HEK293 (cell line): ENCODE measurements at regions not wholly inside any gene's neighbourhood (a gene's known extent, or its start where the extent isn't known, plus 50 kb on each side); places are given as distances from the start of the nearest gene placed in this dataset.

Source experiments
- CTCF ChIA-PET: fragments of 350-600 bp; formaldehyde crosslinking; extraction: SDS; loops from one replicate; lab custom pipeline; 2021; ENCODE audit warnings: antibody characterized with exemption; lab: Yijun Ruan, JAX
- POLR2A ChIA-PET: fragments of 300-600 bp; formaldehyde crosslinking; extraction: SDS; loops from one replicate; lab custom pipeline; 2020; ENCODE audit warnings: antibody characterized with exemption, inconsistent platforms; lab: Yijun Ruan, JAX
- H3K27ac ChIP-seq: fragments of 200-500 bp; sonication (Bioruptor generic); 2 replicates; pipeline ENCODE4 v1.5.1; 2014; ENCODE audit warnings: low read depth, low read length, control low read depth, inconsistent platforms; ENCODE audit errors: extremely low read depth
- H3K36me3 ChIP-seq, 2 experiments: fragments of 200-500 bp in 1 of 2; sonication (Bioruptor generic) in 1 of 2; 1 replicate in 1 of 2; 2 replicates in 1 of 2; pipeline ENCODE4 v1.5.1; 2014 to 2017; ENCODE audit warnings: inconsistent platforms in 2 of 2, low read length in 2 of 2; ENCODE audit not compliant: control insufficient read depth in 2 of 2, insufficient read depth in 1 of 2
- H3K4me1 ChIP-seq: fragments of 200-500 bp; sonication (Bioruptor generic); 2 replicates; pipeline ENCODE4 v1.5.1; 2014; ENCODE audit warnings: mild to moderate bottlenecking, low read length, inconsistent platforms; ENCODE audit not compliant: control insufficient read depth, insufficient read depth
- H3K4me3 ChIP-seq: 2 replicates; pipeline ENCODE4 v1.5.1; 2011; ENCODE audit warnings: low read depth, mild to moderate bottlenecking, control low read depth, low read length, moderate library complexity
- H3K9me3 ChIP-seq: fragments of 200-500 bp; sonication (Bioruptor generic); 2 replicates; pipeline ENCODE4 v1.5.1; 2014; ENCODE audit warnings: low read depth, low read length, inconsistent platforms; ENCODE audit not compliant: control insufficient read depth, insufficient read depth
- BCL11B ChIP-seq: fragments of 450-650 bp; formaldehyde crosslinking; IDR thresholded peaks from 2 replicates; pipeline ENCODE4 v1.5.1; 2016; ENCODE audit warnings: low read depth, missing biosample characterization, missing genetic modification characterization
- GFI1B ChIP-seq: fragments of 450-650 bp; formaldehyde crosslinking; IDR thresholded peaks from 2 replicates; pipeline ENCODE4 v1.5.1; 2016; ENCODE audit warnings: missing biosample characterization, missing genetic modification characterization
- GLI2 ChIP-seq: fragments of 450-650 bp; formaldehyde crosslinking; IDR thresholded peaks from 2 replicates; pipeline ENCODE4; 2017; ENCODE audit warnings: missing biosample characterization, missing genetic modification characterization, low read depth, borderline replicate concordance
- HOXC10 ChIP-seq: sonication (generic); formaldehyde crosslinking; IDR thresholded peaks from 2 replicates; pipeline ENCODE4 v1.8.1; 2023; ENCODE audit warnings: mild to moderate bottlenecking, missing genetic modification reagents
- INSM2 ChIP-seq: fragments of 450-650 bp; formaldehyde crosslinking; IDR thresholded peaks from 2 replicates; pipeline ENCODE4 v1.5.1; 2016; ENCODE audit warnings: missing biosample characterization, missing genetic modification characterization
- SALL2 ChIP-seq: fragments of 450-650 bp; formaldehyde crosslinking; IDR thresholded peaks from 2 replicates; pipeline ENCODE4 v1.5.0; 2017; ENCODE audit warnings: missing biosample characterization, mild to moderate bottlenecking, missing genetic modification characterization, borderline replicate concordance
- SP3 ChIP-seq: fragments of 450-650 bp; formaldehyde crosslinking; IDR thresholded peaks from 2 replicates; pipeline ENCODE4 v1.5.1; 2016; ENCODE audit warnings: missing biosample characterization, missing genetic modification characterization
- TCF7L2 ChIP-seq: IDR thresholded peaks from 2 replicates; pipeline ENCODE4 v1.6.1; 2011; ENCODE audit warnings: low read depth, mild to moderate bottlenecking, inconsistent platforms, low read length, moderate library complexity, borderline replicate concordance
- YY2 ChIP-seq: fragments of 450-650 bp; formaldehyde crosslinking; IDR thresholded peaks from 2 replicates; pipeline ENCODE4 v1.5.1; 2016; ENCODE audit warnings: missing biosample characterization, missing genetic modification characterization
- ZBTB44 ChIP-seq: fragments of 450-650 bp; IDR thresholded peaks from 2 replicates; pipeline ENCODE4 v1.5.1; 2018; ENCODE audit warnings: missing biosample characterization, mild to moderate bottlenecking, missing genetic modification characterization
- ZFP3 ChIP-seq: fragments of 450-650 bp; formaldehyde crosslinking; IDR thresholded peaks from 2 replicates; pipeline ENCODE4 v1.5.1; 2016; ENCODE audit warnings: low read depth, missing biosample characterization, missing genetic modification characterization
- ZNF10 ChIP-seq: fragments of 450-650 bp; formaldehyde crosslinking; IDR thresholded peaks from 2 replicates; pipeline ENCODE4 v1.5.1; 2017; ENCODE audit warnings: missing biosample characterization, missing genetic modification characterization
- ZNF133 ChIP-seq: fragments of 450-650 bp; formaldehyde crosslinking; IDR thresholded peaks from 2 replicates; pipeline ENCODE4 v1.5.1; 2016; ENCODE audit warnings: missing biosample characterization, missing genetic modification characterization
- ZNF2 ChIP-seq: fragments of 450-650 bp; formaldehyde crosslinking; IDR thresholded peaks from 2 replicates; pipeline ENCODE4 v1.5.1; 2016; ENCODE audit warnings: missing biosample characterization, missing genetic modification characterization
- ZNF202 ChIP-seq: fragments of 450-650 bp; formaldehyde crosslinking; IDR thresholded peaks from 2 replicates; pipeline ENCODE4 v1.5.1; 2016; ENCODE audit warnings: missing biosample characterization, missing genetic modification characterization, borderline replicate concordance
- ZNF23 ChIP-seq: fragments of 450-650 bp; formaldehyde crosslinking; IDR thresholded peaks from 2 replicates; pipeline ENCODE4 v1.5.1; 2016; ENCODE audit warnings: missing biosample characterization, missing genetic modification characterization, borderline replicate concordance
- ZNF24 ChIP-seq: fragments of 450-650 bp; formaldehyde crosslinking; IDR thresholded peaks from 2 replicates; pipeline ENCODE4 v1.5.1; 2016; ENCODE audit warnings: missing biosample characterization, missing genetic modification characterization
- ZNF26 ChIP-seq: fragments of 450-650 bp; formaldehyde crosslinking; IDR thresholded peaks from 2 replicates; pipeline ENCODE4 v1.5.1; 2016; ENCODE audit warnings: missing biosample characterization, missing genetic modification characterization
- ZNF274 ChIP-seq, 2 experiments: fragments of 200-500 bp in 1 of 2; fragments of 450-650 bp in 1 of 2; sonication (Bioruptor generic) in 1 of 2; formaldehyde crosslinking in 1 of 2; IDR thresholded peaks; 2 replicates each; pipeline versions ENCODE4 v1.5.1 to v1.6.1; 2014 to 2016; ENCODE audit warnings: borderline replicate concordance in 1 of 2, inconsistent platforms in 1 of 2, low read length in 1 of 2, missing biosample characterization in 1 of 2, missing genetic modification characterization in 1 of 2
- ZNF292 ChIP-seq: fragments of 450-650 bp; formaldehyde crosslinking; IDR thresholded peaks from 2 replicates; pipeline ENCODE4 v1.5.1; 2016; ENCODE audit warnings: low read depth, missing biosample characterization, missing genetic modification characterization, borderline replicate concordance
- ZNF394 ChIP-seq: fragments of 450-650 bp; formaldehyde crosslinking; IDR thresholded peaks from 2 replicates; pipeline ENCODE4 v1.5.1; 2016; ENCODE audit warnings: missing biosample characterization, missing genetic modification characterization, mild to moderate bottlenecking, moderate library complexity, borderline replicate concordance
- ZNF416 ChIP-seq: fragments of 450-650 bp; formaldehyde crosslinking; IDR thresholded peaks from 2 replicates; pipeline ENCODE4 v1.5.1; 2016; ENCODE audit warnings: missing biosample characterization, missing genetic modification characterization
- ZNF433 ChIP-seq: fragments of 450-650 bp; formaldehyde crosslinking; IDR thresholded peaks from 2 replicates; pipeline ENCODE4 v1.5.1; 2016; ENCODE audit warnings: missing biosample characterization, missing genetic modification characterization, low read depth
- ZNF510 ChIP-seq: fragments of 450-650 bp; formaldehyde crosslinking; IDR thresholded peaks from 2 replicates; pipeline ENCODE4 v1.5.1; 2018; ENCODE audit warnings: mild to moderate bottlenecking, missing genetic modification characterization, missing biosample characterization; ENCODE audit not compliant: insufficient replicate concordance
- ZNF514 ChIP-seq: fragments of 450-650 bp; formaldehyde crosslinking; IDR thresholded peaks from 2 replicates; pipeline ENCODE4 v1.5.1; 2016; ENCODE audit warnings: missing biosample characterization, missing genetic modification characterization
- ZNF548 ChIP-seq: fragments of 450-650 bp; formaldehyde crosslinking; IDR thresholded peaks from 2 replicates; pipeline ENCODE4 v1.5.1; 2016; ENCODE audit warnings: missing biosample characterization, missing genetic modification characterization
- ZNF549 ChIP-seq: fragments of 450-650 bp; IDR thresholded peaks from 2 replicates; pipeline ENCODE4 v1.5.1; 2018; ENCODE audit warnings: missing biosample characterization, missing genetic modification characterization, mild to moderate bottlenecking, inconsistent platforms, moderate library complexity
- ZNF558 ChIP-seq: fragments of 450-650 bp; formaldehyde crosslinking; IDR thresholded peaks from 2 replicates; pipeline ENCODE4 v1.5.1; 2016; ENCODE audit warnings: missing biosample characterization, missing genetic modification characterization
- ZNF560 ChIP-seq: fragments of 450-650 bp; formaldehyde crosslinking; IDR thresholded peaks from 2 replicates; pipeline ENCODE4 v1.5.1; 2017; ENCODE audit warnings: missing biosample characterization, missing genetic modification characterization, borderline replicate concordance
- ZNF596 ChIP-seq: fragments of 450-650 bp; IDR thresholded peaks from 2 replicates; pipeline ENCODE4 v1.5.0; 2018; ENCODE audit warnings: missing biosample characterization, mild to moderate bottlenecking, missing genetic modification characterization, moderate library complexity
- ZNF658 ChIP-seq: fragments of 450-650 bp; formaldehyde crosslinking; IDR thresholded peaks from 2 replicates; pipeline ENCODE4; 2016; ENCODE audit warnings: missing biosample characterization, missing genetic modification characterization
- ZNF660 ChIP-seq: fragments of 450-650 bp; IDR thresholded peaks from 2 replicates; pipeline ENCODE4 v1.5.1; 2018; ENCODE audit warnings: missing biosample characterization, mild to moderate bottlenecking, missing genetic modification characterization
- ZNF707 ChIP-seq: fragments of 450-650 bp; formaldehyde crosslinking; IDR thresholded peaks from 2 replicates; pipeline ENCODE4 v1.5.1; 2016; ENCODE audit warnings: missing biosample characterization, missing genetic modification characterization
- ZNF76 ChIP-seq: fragments of 450-650 bp; formaldehyde crosslinking; IDR thresholded peaks from 2 replicates; pipeline ENCODE4; 2016; ENCODE audit warnings: low read depth, missing biosample characterization, missing genetic modification characterization, borderline replicate concordance
- ZNF792 ChIP-seq: fragments of 450-650 bp; formaldehyde crosslinking; IDR thresholded peaks from 2 replicates; pipeline ENCODE4 v1.5.1; 2016; ENCODE audit warnings: missing biosample characterization, missing genetic modification characterization
- ZXDB ChIP-seq: fragments of 450-650 bp; formaldehyde crosslinking; IDR thresholded peaks from 2 replicates; pipeline ENCODE4 v1.5.1; 2016; ENCODE audit warnings: missing biosample characterization, missing genetic modification characterization

- POLR2A ChIA-PET, result no interaction called here
Observed at GRCh38 chr4:124157396-124158083, 555.0 kb downstream of the ANKRD50 start.

GRCh38 chr4:124163401-124163800 lies 549.1 kb downstream of the ANKRD50 start:
- ChIA-PET POLR2A (no interaction called here), CTCF (no interaction called here)
- no peak overlapping the region for H3K4me3 ChIP-seq
- no peaks in the 10 kb centered on the region for H3K4me1 ChIP-seq
- H3K9me3 ChIP-seq, result no peaks in the 10 kb centered on the region
- no peaks in the 10 kb centered on the region for H3K36me3 ChIP-seq
- no peak for TF ChIP-seq ZFP3 (tag by site-specific recombination)
- TF ChIP-seq ZNF274 (IDR thresholded peaks at IDR 0.05; ENCODE audit: low read length), result no peak
- TF ChIP-seq ZNF274 (tag by site-specific recombination; IDR thresholded peaks at IDR 0.05; ENCODE audit: borderline replicate concordance), result no peak
- no peak for TF ChIP-seq ZNF10
- no peak for TF ChIP-seq ZNF292 (tag by site-specific recombination)
- TF ChIP-seq ZNF202 (tag by site-specific recombination), result no peak
- no peak for TF ChIP-seq ZNF596 (tag by site-specific recombination)
- no peak for TF ChIP-seq ZNF558 (tag by site-specific recombination)
- no peak for TF ChIP-seq TCF7L2
- no peak for TF ChIP-seq SP3 (tag by site-specific recombination)
- no peak for TF ChIP-seq ZNF549 (tag by site-specific recombination)
- no peak for TF ChIP-seq ZBTB44 (tag by site-specific recombination)
- TF ChIP-seq ZNF510 (tag by site-specific recombination), result no peak
- no peak for TF ChIP-seq ZNF548 (tag by site-specific recombination)
- no peak for TF ChIP-seq ZNF24 (tag by site-specific recombination)
- TF ChIP-seq ZNF433 (tag by site-specific recombination), result no peak
- TF ChIP-seq ZNF394 (tag by site-specific recombination), result no peak
- TF ChIP-seq ZNF133 (tag by site-specific recombination), result no peak
- TF ChIP-seq ZNF416, result no peak
- H3K27ac ChIP-seq, result no peak overlapping the region

More at GRCh38 chr4:124157396-124158083, 555.0 kb downstream of the ANKRD50 start:
- Histone ChIP-seq H3K4me1 (no peaks in the 10 kb centered on the region), H3K27ac (no peak overlapping the region), H3K36me3 (no peaks in the 10 kb centered on the region), H3K4me3 (no peak overlapping the region), H3K9me3 (no peaks in the 10 kb centered on the region)
- CTCF ChIA-PET, result no interaction called here
- TF ChIP-seq ZNF133 (tag by site-specific recombination) (no peak), ZNF707 (no peak), ZNF660 (tag by site-specific recombination) (no peak), ZNF26 (tag by site-specific recombination) (no peak), ZNF23 (tag by site-specific recombination) (no peak), ZNF514 (no peak), ZXDB (no peak), GLI2 (no peak), ZNF792 (tag by site-specific recombination) (no peak), INSM2 (tag by site-specific recombination) (no peak), YY2 (tag by site-specific recombination) (no peak), ZNF658 (tag by site-specific recombination) (no peak), BCL11B (tag by site-specific recombination) (no peak), SALL2 (no peak), ZNF560 (tag by site-specific recombination) (no peak), HOXC10 (CRISPR knock-in tag) (no peak), ZNF2 (tag by site-specific recombination) (no peak), ZNF76 (no peak), GFI1B (tag by site-specific recombination) (no peak)
- TF ChIP-seq, all 188 proteins: peak for 0
